NB4 (cell line): ENCODE measurements at regions not wholly inside any gene's neighbourhood (a gene's known extent, or its start where the extent isn't known, plus 50 kb on each side); places are given as distances from the start of the nearest gene placed in this dataset.

Experiments used
- POLR2A ChIP-seq: IDR thresholded peaks from 2 replicates; pipeline ENCODE4 v1.6.1; 2011; ENCODE audit warnings: mild to moderate bottlenecking; ENCODE audit not compliant: insufficient read length; ENCODE audit errors: extremely low read depth
- TF ChIP-seq, protein P1 (sequence below): IDR thresholded peaks from one replicate; pipeline ENCODE4 v1.5.1; 2012; ENCODE audit warnings: low read depth, low read length
- TF ChIP-seq, protein P2 (sequence below): IDR thresholded peaks from 2 replicates; pipeline ENCODE4 v1.6.1; 2011; ENCODE audit warnings: low read depth, low read length

DNA sequence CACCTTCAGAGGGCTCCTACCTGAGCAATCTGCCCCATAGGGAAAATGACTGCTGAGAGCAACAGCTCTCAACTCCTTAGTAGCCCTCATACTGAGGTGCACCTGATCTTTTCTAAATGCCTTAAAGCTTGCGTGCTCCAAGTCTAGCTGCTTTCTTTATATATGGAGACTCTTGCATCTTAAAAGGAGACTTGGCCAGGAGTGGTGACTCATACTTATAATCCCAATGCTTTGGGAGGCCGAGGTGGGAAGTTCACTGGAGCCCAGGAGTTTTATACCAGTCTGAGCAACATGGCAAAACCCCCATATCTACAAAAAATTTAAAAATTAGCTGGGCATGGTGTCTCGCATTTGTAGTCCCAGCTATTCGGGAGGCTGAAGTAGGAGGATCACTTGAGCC, 78.1 kb upstream of the TRIM2 start:
- TF ChIP-seq, protein P1, sequence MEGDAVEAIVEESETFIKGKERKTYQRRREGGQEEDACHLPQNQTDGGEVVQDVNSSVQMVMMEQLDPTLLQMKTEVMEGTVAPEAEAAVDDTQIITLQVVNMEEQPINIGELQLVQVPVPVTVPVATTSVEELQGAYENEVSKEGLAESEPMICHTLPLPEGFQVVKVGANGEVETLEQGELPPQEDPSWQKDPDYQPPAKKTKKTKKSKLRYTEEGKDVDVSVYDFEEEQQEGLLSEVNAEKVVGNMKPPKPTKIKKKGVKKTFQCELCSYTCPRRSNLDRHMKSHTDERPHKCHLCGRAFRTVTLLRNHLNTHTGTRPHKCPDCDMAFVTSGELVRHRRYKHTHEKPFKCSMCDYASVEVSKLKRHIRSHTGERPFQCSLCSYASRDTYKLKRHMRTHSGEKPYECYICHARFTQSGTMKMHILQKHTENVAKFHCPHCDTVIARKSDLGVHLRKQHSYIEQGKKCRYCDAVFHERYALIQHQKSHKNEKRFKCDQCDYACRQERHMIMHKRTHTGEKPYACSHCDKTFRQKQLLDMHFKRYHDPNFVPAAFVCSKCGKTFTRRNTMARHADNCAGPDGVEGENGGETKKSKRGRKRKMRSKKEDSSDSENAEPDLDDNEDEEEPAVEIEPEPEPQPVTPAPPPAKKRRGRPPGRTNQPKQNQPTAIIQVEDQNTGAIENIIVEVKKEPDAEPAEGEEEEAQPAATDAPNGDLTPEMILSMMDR, result no peak
- TF ChIP-seq, protein P2, sequence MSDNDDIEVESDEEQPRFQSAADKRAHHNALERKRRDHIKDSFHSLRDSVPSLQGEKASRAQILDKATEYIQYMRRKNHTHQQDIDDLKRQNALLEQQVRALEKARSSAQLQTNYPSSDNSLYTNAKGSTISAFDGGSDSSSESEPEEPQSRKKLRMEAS, result no peak
- TF ChIP-seq POLR2A, result no peak
